K562 (cell line): ENCODE measurements at regions not wholly inside any gene's neighbourhood (a gene's known extent, or its start where the extent isn't known, plus 50 kb on each side); places are given as distances from the start of the nearest gene placed in this dataset.

Experiments used
- ATAC-seq: fragments of 200-7000 bp; cut with Tn5 transposase; 3 replicates; pipeline ENCODE4 v1.9.1; 2020; ENCODE audit warnings: moderate library complexity
- BruUV-seq: library from RNA; stranded (reverse); fragments of 400-500 nt; replicated peaks from 2 replicates; lab custom pipeline; 2021; lab: Mats Ljungman, UMichigan
- CTCF ChIA-PET: fragments of 300-600 bp; formaldehyde crosslinking; extraction: SDS; loops from one replicate; lab custom pipeline; 2021; ENCODE audit warnings: low intra/inter-chr PET ratio; lab: Yijun Ruan, JAX
- POLR2A ChIA-PET: fragments of 300-600, 350-650 bp; sonication (Branson Sonifier 250); formaldehyde crosslinking; extraction: SDS; loops from one replicate; lab custom pipeline; 2021; ENCODE audit warnings: antibody characterized with exemption, inconsistent platforms; lab: Yijun Ruan, JAX
- DNase-seq, 4 experiments: peaks; one replicate each; pipeline versions ENCODE4 v3.0.0 to v3.0.0-alpha.2; 2011 to 2018; ENCODE audit warnings: low spot score in 3 of 4, mixed read lengths in 3 of 4; ENCODE audit errors: extremely low read depth in 1 of 4
- FAIRE-seq: peaks from 2 replicates; lab custom pipeline; 2011; peaks lifted over from hg19 to GRCh38; lab: Jason Lieb, UNC
- H2AFZ ChIP-seq: 2 replicates; pipeline ENCODE4 v1.6.0; 2011; ENCODE audit warnings: low read depth, low read length, control low read depth, inconsistent platforms
- H3K27ac ChIP-seq: fragments of 200-600 bp; 3 replicates; pipeline ENCODE4 v1.8.0; 2011; ENCODE audit warnings: low read depth, mild to moderate bottlenecking, control low read depth, inconsistent platforms, low read length, moderate library complexity, mixed read lengths; ENCODE audit errors: extremely low read depth
- H3K27me3 ChIP-seq, 2 experiments: fragments of 300-600 bp in 1 of 2; 2 replicates in 1 of 2; 3 replicates in 1 of 2; pipeline versions ENCODE4 v1.6.0 to v1.8.0; 2011; ENCODE audit warnings: inconsistent platforms in 2 of 2, low read length in 2 of 2, mild to moderate bottlenecking in 1 of 2, mixed read lengths in 1 of 2, moderate library complexity in 1 of 2; ENCODE audit not compliant: control insufficient read depth in 2 of 2, insufficient read depth in 2 of 2
- H3K36me3 ChIP-seq: fragments of 300-600 bp; 3 replicates; pipeline ENCODE4 v1.8.0; 2011; ENCODE audit warnings: mild to moderate bottlenecking, low read length, inconsistent platforms; ENCODE audit not compliant: control insufficient read depth, insufficient read depth
- H3K4me1 ChIP-seq, 2 experiments: fragments of 200-600 bp in 1 of 2; replicated peaks in 1 of 2; 2 replicates in 1 of 2; 3 replicates in 1 of 2; pipeline versions ENCODE4 v1.5.1 to v1.8.0; 2011; ENCODE audit warnings: inconsistent platforms in 2 of 2, low read length in 2 of 2, mild to moderate bottlenecking in 1 of 2, mixed read lengths in 1 of 2, moderate library complexity in 1 of 2; ENCODE audit not compliant: control insufficient read depth in 2 of 2, insufficient read depth in 2 of 2
- H3K4me2 ChIP-seq: 2 replicates; pipeline ENCODE4 v1.6.1; 2011; ENCODE audit warnings: low read length, control low read depth, inconsistent platforms, mixed read lengths; ENCODE audit not compliant: insufficient read depth
- H3K4me3 ChIP-seq: fragments of 200-600 bp; sonication (generic), shearing (Covaris generic); 2 replicates; pipeline ENCODE4 v1.5.1; 2016; ENCODE audit warnings: control low read depth, inconsistent platforms
- H3K79me2 ChIP-seq: fragments of 200-600 bp; 3 replicates; pipeline ENCODE4 v1.8.0; 2011; ENCODE audit warnings: low read length, inconsistent platforms; ENCODE audit not compliant: control insufficient read depth, insufficient read depth
- H3K9ac ChIP-seq, 2 experiments: 2 replicates each; pipeline versions ENCODE4 v1.6.0 to v1.6.1; 2011; ENCODE audit warnings: low read depth in 2 of 2, low read length in 2 of 2, control low read depth in 1 of 2, inconsistent platforms in 1 of 2, mild to moderate bottlenecking in 1 of 2, mixed read lengths in 1 of 2; ENCODE audit not compliant: insufficient read depth in 1 of 2
- H3K9me1 ChIP-seq: one replicate; pipeline ENCODE4 v1.6.0; 2011; ENCODE audit warnings: inconsistent platforms, mild to moderate bottlenecking, low read length, moderate library complexity; ENCODE audit not compliant: control insufficient read depth, insufficient read depth
- H3K9me3 ChIP-seq: replicated peaks from 2 replicates; pipeline ENCODE4 v1.5.1; 2011; ENCODE audit warnings: low read depth, low read length, inconsistent platforms; ENCODE audit not compliant: control insufficient read depth, insufficient read depth
- H4K20me1 ChIP-seq: replicated peaks from 2 replicates; pipeline ENCODE4 v1.6.1; 2011; ENCODE audit warnings: low read length, inconsistent platforms, mixed read lengths; ENCODE audit not compliant: control insufficient read depth, insufficient read depth
- CBX3 ChIP-seq, 2 experiments: IDR thresholded peaks; 1 replicate in 1 of 2; 2 replicates in 1 of 2; pipeline ENCODE4 v1.6.1; 2012; ENCODE audit warnings: inconsistent platforms in 2 of 2, low read length in 2 of 2, borderline replicate concordance in 1 of 2, control low read depth in 1 of 2
- CCAR2 ChIP-seq: fragments of 200-400 bp; formaldehyde crosslinking; IDR thresholded peaks from 2 replicates; pipeline ENCODE4 v1.6.1; 2017; ENCODE audit warnings: mild to moderate bottlenecking, low read depth, low read length
- CREB3 ChIP-seq: fragments of 450-650 bp; conservative IDR thresholded peaks from 2 replicates; pipeline ENCODE4 v1.6.1; 2016; ENCODE audit warnings: missing genetic modification characterization, low read depth, mild to moderate bottlenecking, missing compliant biosample characterization, moderate library complexity
- CXXC5 ChIP-seq: fragments of 250-450 bp; sonication (Bioruptor Pico); IDR thresholded peaks from 2 replicates; pipeline ENCODE4 v1.8.0; 2022; ENCODE audit warnings: inconsistent platforms, mild to moderate bottlenecking, moderate library complexity
- FOS ChIP-seq: IDR thresholded peaks from 3 replicates; pipeline ENCODE4 v1.6.1; 2011; ENCODE audit not compliant: insufficient read length; ENCODE audit errors: extremely low read depth
- HES1 ChIP-seq: fragments of 450-650 bp; IDR thresholded peaks from 2 replicates; pipeline ENCODE4 v1.6.1; 2016; ENCODE audit warnings: low read depth, mild to moderate bottlenecking, moderate library complexity
- RBM15 ChIP-seq: fragments of 200-400 bp; formaldehyde crosslinking; IDR thresholded peaks from 2 replicates; pipeline ENCODE4 v1.6.1; 2018; ENCODE audit warnings: mild to moderate bottlenecking, low read length, moderate library complexity; ENCODE audit not compliant: insufficient read depth
- YY1 ChIP-seq, 3 experiments: IDR thresholded peaks; 2 replicates each; pipeline ENCODE4 v1.6.1; 2011; ENCODE audit warnings: low read length in 2 of 3, mild to moderate bottlenecking in 2 of 3, moderate library complexity in 2 of 3, borderline replicate concordance in 1 of 3, control low read depth in 1 of 3, low read depth in 1 of 3; ENCODE audit not compliant: insufficient read depth in 3 of 3, insufficient replicate concordance in 2 of 3, control insufficient read depth in 1 of 3, insufficient read length in 1 of 3; ENCODE audit errors: extremely low read depth in 1 of 3
- ZNF134 ChIP-seq: fragments of 250-450 bp; sonication (Bioruptor Pico); conservative IDR thresholded peaks from 2 replicates; pipeline ENCODE4 v1.4.0; 2020
- ZNF146 ChIP-seq: IDR thresholded peaks from one replicate; pipeline ENCODE4 v1.6.1; 2018; ENCODE audit warnings: missing compliant biosample characterization; ENCODE audit not compliant: unreplicated experiment
- WGBS: fragments of 100-300 bp; shearing (Covaris generic); methylation state at CpG from one replicate; pipeline ENCODE4 v1.1.6; 2016; ENCODE audit warnings: low coverage, mixed read lengths; ENCODE audit not compliant: insufficient coverage; ENCODE audit errors: missing lambda C conversion rate; 5-methylcytosine and 5-hydroxymethylcytosine counted together
- in situ Hi-C: fragments of 300-500 bp; cut with MboI; formaldehyde crosslinking; loops from 4 replicates; pipeline ENCODE4 v1.15.0; 2018; ENCODE audit warnings: inconsistent platforms, mixed read lengths
- intact Hi-C: fragments of 100-400 bp; cut with micrococcal nuclease; formaldehyde crosslinking; loops from 2 replicates; pipeline ENCODE4 v1.14.2; 2022
- TF ChIP-seq, protein P1 (sequence below): fragments of 250-450 bp; sonication (Bioruptor Pico); IDR thresholded peaks from 2 replicates; pipeline ENCODE4 v1.4.0; 2020; ENCODE audit warnings: borderline replicate concordance

DNA sequence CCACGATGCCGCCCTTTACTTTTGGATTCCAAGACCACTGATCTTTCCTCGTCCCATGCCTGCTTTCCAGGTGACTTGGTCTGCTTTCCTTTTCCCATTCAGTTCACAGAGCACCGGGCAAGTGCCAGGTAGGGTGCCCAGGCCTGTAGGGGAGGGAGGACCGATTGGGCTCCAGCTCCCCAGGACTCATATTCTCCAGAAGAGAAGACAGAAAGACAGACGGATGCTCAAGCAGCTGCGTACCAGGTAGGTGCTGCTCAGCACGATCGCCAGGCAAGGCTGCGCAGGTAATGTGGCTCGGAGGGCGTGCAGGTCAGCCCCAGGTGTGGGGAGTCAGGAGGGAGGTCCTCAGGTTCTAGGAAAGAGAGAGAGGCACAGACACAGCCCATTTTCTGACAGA lies 67.5 kb upstream of the ZNF423 start:
- intact Hi-C loops, result loop anchor here (5.0 kb wide), 1 partner anchor 516 kb away; no protein-coding TSS in a partner anchor
- Histone ChIP-seq H3K27me3 (peaks cover 2 to 31% of the 10 kb centered on the region in 2 experiments; a peak in 3 of 5 replicates), H3K79me2 (no peaks in the 10 kb centered on the region), H4K20me1 (0 out of 2 replicates have a peak, but pooled peaks cover 4% of the 10 kb centered on the region), H3K4me3 (peak overlapping the region; percentile 25; the same call in 1 of the 2 replicates), H3K27ac (no peak overlapping the region), H2AFZ (no peak overlapping the region), H3K9me3 (no peaks in the 10 kb centered on the region), H3K9me1 (no peaks in the 10 kb centered on the region), H3K4me1 (no peaks in the 10 kb centered on the region; a peak in 1 of 5 replicates), H3K4me2 (peak overlapping the region; percentile 68), H3K9ac (peak overlapping the region in 1 of 2 experiments; percentile 43; a peak in 1 of 4 replicates), H3K36me3 (no peaks in the 10 kb centered on the region)
- TF ChIP-seq FOS (no peak), CXXC5 (CRISPR knock-in tag) (no peak), CCAR2 (no peak), RBM15 (no peak), ZNF134 (no peak), CREB3 (tag) (no peak), CBX3 (IDR thresholded peaks at IDR 0.05; ENCODE audit: borderline replicate concordance in 1 of 2, low read length in 2 of 2) (no peak), ZNF146 (CRISPR knock-in tag) (no peak), YY1 (IDR thresholded peaks at IDR 0.05; ENCODE audit: borderline replicate concordance in 1 of 3, control insufficient read depth in 1 of 3, extremely low read depth in 1 of 3, insufficient read depth in 3 of 3, insufficient read length in 1 of 3, insufficient replicate concordance in 2 of 3, low read depth in 1 of 3, low read length in 2 of 3) (no peak), HES1 (no peak)
- TF ChIP-seq, protein P1, sequence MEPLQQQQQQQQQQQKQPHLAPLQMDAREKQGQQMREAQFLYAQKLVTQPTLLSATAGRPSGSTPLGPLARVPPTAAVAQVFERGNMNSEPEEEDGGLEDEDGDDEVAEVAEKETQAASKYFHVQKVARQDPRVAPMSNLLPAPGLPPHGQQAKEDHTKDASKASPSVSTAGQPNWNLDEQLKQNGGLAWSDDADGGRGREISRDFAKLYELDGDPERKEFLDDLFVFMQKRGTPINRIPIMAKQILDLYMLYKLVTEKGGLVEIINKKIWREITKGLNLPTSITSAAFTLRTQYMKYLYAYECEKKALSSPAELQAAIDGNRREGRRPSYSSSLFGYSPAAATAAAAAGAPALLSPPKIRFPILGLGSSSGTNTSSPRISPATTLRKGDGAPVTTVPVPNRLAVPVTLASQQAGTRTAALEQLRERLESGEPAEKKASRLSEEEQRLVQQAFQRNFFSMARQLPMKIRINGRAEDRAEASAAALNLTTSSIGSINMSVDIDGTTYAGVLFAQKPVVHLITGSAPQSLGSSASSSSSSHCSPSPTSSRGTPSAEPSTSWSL (CRISPR knock-in tag), result no peak
- no TSS peak for BruUV-seq
- CTCF ChIA-PET, result no interaction called here
- in situ Hi-C loops, result no loop called here
- 3% methylated on average over 12 of the region's 12 CpGs for whole genome bisulfite sequencing
- ATAC-seq (no peak), FAIRE-seq (no peak), DNase-seq (no peak)
- POLR2A ChIA-PET, result no interaction called here
